H1 (cell line): ENCODE measurements at regions not wholly inside any gene's neighbourhood (a gene's known extent, or its start where the extent isn't known, plus 50 kb on each side); places are given as distances from the start of the nearest gene placed in this dataset.

Source experiments
- EGR1 ChIP-seq: IDR thresholded peaks from 2 replicates; pipeline ENCODE4 v1.6.1; 2011; ENCODE audit warnings: low read depth, low read length, borderline replicate concordance
- EZH2 ChIP-seq: fragments of 200-600 bp; sonication (generic); IDR thresholded peaks from 2 replicates; pipeline ENCODE4 v1.7.1; 2012; ENCODE audit warnings: low read depth, mild to moderate bottlenecking, moderate library complexity, low read length, inconsistent platforms; ENCODE audit not compliant: severe bottlenecking
- KDM1A ChIP-seq: fragments of 200-600, 300-600 bp; sonication (generic); IDR thresholded peaks from 2 replicates; pipeline ENCODE4 v1.7.1; 2016; ENCODE audit warnings: mild to moderate bottlenecking, low read length, borderline replicate concordance
- POU5F1 ChIP-seq: IDR thresholded peaks from 2 replicates; pipeline ENCODE4 v1.6.1; 2011; ENCODE audit warnings: low read depth, mild to moderate bottlenecking, low read length, moderate library complexity
- RNF2 ChIP-seq: fragments of 200-900, 300-1000 bp; sonication (generic); IDR thresholded peaks from 2 replicates; pipeline ENCODE4 v1.7.1; 2016; ENCODE audit warnings: borderline replicate concordance, low read depth, mild to moderate bottlenecking, antibody characterized with exemption, low read length; ENCODE audit not compliant: poor library complexity, severe bottlenecking; ENCODE audit errors: missing control alignments
- RXRA ChIP-seq: IDR thresholded peaks from 2 replicates; pipeline ENCODE4 v1.6.1; 2011; ENCODE audit warnings: low read depth, mild to moderate bottlenecking, low read length, moderate library complexity; ENCODE audit not compliant: insufficient read depth
- TAF7 ChIP-seq: optimal IDR thresholded peaks from 2 replicates; pipeline ENCODE3; 2011; ENCODE audit warnings: low read depth, mild to moderate bottlenecking, inconsistent platforms, low read length, moderate library complexity, borderline replicate concordance

DNA sequence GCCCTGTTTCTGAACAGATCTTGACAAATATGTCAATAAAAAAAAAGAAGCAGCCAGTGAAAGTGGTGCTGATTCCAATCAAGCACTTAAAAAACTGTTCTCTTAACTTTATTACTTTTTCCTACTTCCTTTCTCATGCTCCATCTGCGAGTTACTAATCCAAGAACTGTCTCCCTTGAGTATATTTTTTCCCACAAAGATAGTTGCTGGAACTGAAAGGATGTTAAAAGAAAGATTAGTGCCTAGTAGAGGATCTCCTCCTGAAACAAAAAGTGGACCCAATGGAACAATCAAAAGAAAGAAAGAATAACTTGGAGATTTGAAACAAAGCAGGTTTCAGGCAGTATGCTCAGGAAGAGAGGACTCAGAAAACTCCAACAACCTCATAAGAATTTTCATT, 1034.8 kb downstream of the PCDH17 start (continued):
- TF ChIP-seq POU5F1, result no peak
- TF ChIP-seq RNF2, result no peak
- TF ChIP-seq KDM1A, result no peak
- no peak for TF ChIP-seq EZH2
- no peak for TF ChIP-seq RXRA
- no peak for TF ChIP-seq EGR1
- TF ChIP-seq TAF7, result no peak
